WTC11 (cell line): ENCODE measurements at regions not wholly inside any gene's neighbourhood (a gene's known extent, or its start where the extent isn't known, plus 50 kb on each side); places are given as distances from the start of the nearest gene placed in this dataset.

ENCODE experiments used
- ATAC-seq: fragments of 200-7000 bp; cut with Tn5 transposase; 2 replicates; pipeline ENCODE4 v1.10.0; 2021; ENCODE audit warnings: mild to moderate bottlenecking, moderate library complexity
- CTCF ChIA-PET: fragments of 300-600 bp; sonication (Branson Sonifier 250); formaldehyde crosslinking; loops from one replicate; lab custom pipeline; 2021; ENCODE audit warnings: antibody characterized with exemption; lab: Charles Lee
- POLR2A ChIA-PET: fragments of 350-600 bp; sonication (Branson Sonifier 250); formaldehyde crosslinking; loops from one replicate; lab custom pipeline; 2021; ENCODE audit warnings: antibody characterized with exemption; lab: Charles Lee
- DNase-seq: peaks from one replicate; pipeline ENCODE4 v3.0.0; 2021; ENCODE audit warnings: low spot score
- H3K27ac Mint-ChIP-seq: 2 replicates; pipeline ENCODE4 v1.8.0; 2021; ENCODE audit warnings: mixed read lengths
- H3K27me3 Mint-ChIP-seq: 2 replicates; pipeline ENCODE4 v1.8.0; 2021; ENCODE audit warnings: low read depth, mild to moderate bottlenecking, moderate library complexity, mixed read lengths
- H3K36me3 Mint-ChIP-seq: 2 replicates; pipeline ENCODE4 v1.8.0; 2021; ENCODE audit warnings: mixed read lengths
- H3K4me1 Mint-ChIP-seq: 2 replicates; pipeline ENCODE4 v1.8.0; 2022; ENCODE audit warnings: mixed read lengths
- H3K4me3 Mint-ChIP-seq: 2 replicates; pipeline ENCODE4 v1.8.0; 2021; ENCODE audit warnings: mild to moderate bottlenecking, moderate library complexity, mixed read lengths
- H3K9me3 Mint-ChIP-seq: 2 replicates; pipeline ENCODE4 v1.8.0; 2021; ENCODE audit warnings: mixed read lengths
- ATF6 ChIP-seq: sonication (generic); formaldehyde crosslinking; IDR thresholded peaks from 2 replicates; pipeline ENCODE4 v1.8.1; 2023; ENCODE audit warnings: mild to moderate bottlenecking, missing genetic modification reagents
- E2F1 ChIP-seq: sonication (generic); formaldehyde crosslinking; IDR thresholded peaks from 2 replicates; pipeline ENCODE4 v1.8.0; 2022; ENCODE audit warnings: mild to moderate bottlenecking, missing genetic modification reagents
- FOXJ3 ChIP-seq: sonication (generic); formaldehyde crosslinking; IDR thresholded peaks from 2 replicates; pipeline ENCODE4 v1.9.0; 2021; ENCODE audit warnings: missing genetic modification reagents, mild to moderate bottlenecking, borderline replicate concordance
- GTF2I ChIP-seq: fragments of 250-450 bp; sonication (Bioruptor Pico); conservative IDR thresholded peaks from 2 replicates; pipeline ENCODE4 v1.4.0; 2021; ENCODE audit warnings: mild to moderate bottlenecking
- MLX ChIP-seq: sonication (generic); formaldehyde crosslinking; IDR thresholded peaks from 2 replicates; pipeline ENCODE4 v1.8.1; 2023; ENCODE audit warnings: mild to moderate bottlenecking, missing genetic modification reagents, moderate library complexity
- MXD4 ChIP-seq: fragments of 250-450 bp; sonication (Bioruptor Pico); IDR thresholded peaks from 2 replicates; pipeline ENCODE4 v1.8.0; 2021; ENCODE audit warnings: mild to moderate bottlenecking, moderate library complexity, borderline replicate concordance
- NFE2L1 ChIP-seq: sonication (generic); formaldehyde crosslinking; IDR thresholded peaks from 2 replicates; pipeline ENCODE4 v1.8.1; 2023; ENCODE audit warnings: missing genetic modification reagents
- NFYB ChIP-seq: sonication (generic); formaldehyde crosslinking; conservative IDR thresholded peaks from 2 replicates; pipeline ENCODE4 v1.8.0; 2022; ENCODE audit warnings: low read depth, missing genetic modification reagents
- PRDM15 ChIP-seq: sonication (generic); formaldehyde crosslinking; IDR thresholded peaks from 2 replicates; pipeline ENCODE4 v1.8.0; 2022; ENCODE audit warnings: missing genetic modification reagents
- PREB ChIP-seq: sonication (generic); formaldehyde crosslinking; IDR thresholded peaks from 2 replicates; pipeline ENCODE4 v1.8.1; 2022; ENCODE audit warnings: mild to moderate bottlenecking, missing genetic modification reagents, moderate library complexity, borderline replicate concordance
- SOX15 ChIP-seq: fragments of 250-450 bp; sonication (Bioruptor Pico); IDR thresholded peaks from 2 replicates; pipeline ENCODE4 v1.9.0; 2021; ENCODE audit warnings: mild to moderate bottlenecking
- TCF7 ChIP-seq: sonication (generic); formaldehyde crosslinking; IDR thresholded peaks from 2 replicates; pipeline ENCODE4 v1.8.0; 2022; ENCODE audit warnings: mild to moderate bottlenecking, low read depth, missing genetic modification reagents, moderate library complexity
- TP53 ChIP-seq: sonication (generic); formaldehyde crosslinking; IDR thresholded peaks from 2 replicates; pipeline ENCODE4 v1.8.1; 2023; ENCODE audit warnings: mild to moderate bottlenecking, missing genetic modification reagents
- ZNF281 ChIP-seq: sonication (generic); formaldehyde crosslinking; IDR thresholded peaks from 2 replicates; pipeline ENCODE4 v1.8.0; 2023; ENCODE audit warnings: mild to moderate bottlenecking, missing genetic modification reagents
- ZNF423 ChIP-seq: fragments of 250-450 bp; sonication (Bioruptor Pico); IDR thresholded peaks from 2 replicates; pipeline ENCODE4 v2.1.2; 2022; ENCODE audit warnings: mild to moderate bottlenecking, moderate library complexity
- ZNF512 ChIP-seq: sonication (generic); formaldehyde crosslinking; IDR thresholded peaks from 2 replicates; pipeline ENCODE4 v1.8.1; 2022; ENCODE audit warnings: missing genetic modification reagents, borderline replicate concordance
- ZSCAN18 ChIP-seq: fragments of 250-450 bp; sonication (Bioruptor Pico); IDR thresholded peaks from 2 replicates; pipeline ENCODE4 v2.1.2; 2022; ENCODE audit warnings: mild to moderate bottlenecking, moderate library complexity

- no peak for TF ChIP-seq E2F1 (CRISPR knock-in tag)
- no peak for TF ChIP-seq MLX (CRISPR knock-in tag)
- no peak for TF ChIP-seq ATF6 (CRISPR knock-in tag)
- TF ChIP-seq ZSCAN18 (CRISPR knock-in tag), result no peak
- no peak for TF ChIP-seq ZNF423 (CRISPR knock-in tag)
- no peak for TF ChIP-seq PRDM15
- TF ChIP-seq PREB (CRISPR knock-in tag), result no peak
- no peak for TF ChIP-seq TCF7 (CRISPR knock-in tag)
These were observed 83.2 kb downstream of the ALG10 start (continued) for GRCh38 chr12:34105392-34105933.

GRCh38 chr12:34106172-34106571 lies 83.9 kb downstream of the ALG10 start:
- ATAC-seq (no peak), DNase-seq (no peak)
- H3K27me3 Mint-ChIP-seq, result peaks cover 5% of the 10 kb centered on the region
- H3K4me3 Mint-ChIP-seq, result no peak overlapping the region
- H3K4me1 Mint-ChIP-seq, result no peaks in the 10 kb centered on the region
- H3K9me3 Mint-ChIP-seq, result peaks cover 62% of the 10 kb centered on the region
- ChIA-PET POLR2A (no interaction called here), CTCF (no interaction called here)
- no peak overlapping the region for H3K27ac Mint-ChIP-seq
- H3K36me3 Mint-ChIP-seq, result peaks cover 59% of the 10 kb centered on the region
- TF ChIP-seq FOXJ3 (CRISPR knock-in tag), result no peak
- no peak for TF ChIP-seq TP53 (CRISPR knock-in tag)
- no peak for TF ChIP-seq TCF7 (CRISPR knock-in tag)
- TF ChIP-seq GTF2I (CRISPR knock-in tag), result no peak
- no peak for TF ChIP-seq SOX15
- TF ChIP-seq NFYB, result no peak
- TF ChIP-seq NFE2L1 (CRISPR knock-in tag), result no peak
- TF ChIP-seq ZNF512 (CRISPR knock-in tag), result no peak
- TF ChIP-seq ATF6 (CRISPR knock-in tag), result no peak
- TF ChIP-seq MXD4 (CRISPR knock-in tag), result no peak
- TF ChIP-seq MLX (CRISPR knock-in tag), result no peak
- TF ChIP-seq ZNF281 (CRISPR knock-in tag), result no peak
